Psoas muscle (tissue), 7 donors: ENCODE measurements at regions not wholly inside any gene's neighbourhood (a gene's known extent, or its start where the extent isn't known, plus 50 kb on each side); places are given as distances from the start of the nearest gene placed in this dataset.

Experiments
- ATAC-seq, 4 donors: fragments of 200-7000 bp; cut with Tn5 transposase; one replicate each; pipeline ENCODE4 v1.9.1; 2020; ENCODE audit warnings: moderate library complexity in 3 of 4, mild to moderate bottlenecking in 2 of 4
- DNase-seq, 2 donors: peaks; one replicate each; pipeline ENCODE4 v3.0.0-alpha.2; 2020
- H3K27ac ChIP-seq: fragments of 200-600 bp; one replicate; pipeline ENCODE4 v1.8.0; 2022
- H3K27me3 ChIP-seq, 3 donors: fragments of 200-600 bp in 1 of 3; one replicate each; pipeline versions ENCODE4 v1.6.1 to v1.8.0; 2013 to 2022; ENCODE audit warnings: low read length in 2 of 3, mild to moderate bottlenecking in 2 of 3, moderate library complexity in 1 of 3; ENCODE audit not compliant: insufficient read depth in 3 of 3
- H3K36me3 ChIP-seq, 2 donors: fragments of 200-600 bp in 1 of 2; one replicate each; pipeline versions ENCODE4 v1.6.1 to v1.8.0; 2013 to 2022; ENCODE audit warnings: low read depth in 1 of 2, mild to moderate bottlenecking in 1 of 2, moderate library complexity in 1 of 2; ENCODE audit not compliant: insufficient read depth in 1 of 2
- H3K4me1 ChIP-seq: fragments of 200-600 bp; one replicate; pipeline ENCODE4 v1.8.0; 2022
- H3K4me3 ChIP-seq: fragments of 200-600 bp; one replicate; pipeline ENCODE4 v1.8.0; 2022; ENCODE audit warnings: mild to moderate bottlenecking
- H3K9me3 ChIP-seq: fragments of 200-600 bp; one replicate; pipeline ENCODE4 v1.8.0; 2022
- WGBS, 3 donors: extraction: QIAGEN DNeasy Blood & Tissue Kit; methylation state at CpG; one replicate each; pipeline versions ENCODE4 v1.1.6 to v1.1.7; 2013; 5-methylcytosine and 5-hydroxymethylcytosine counted together
- intact Hi-C, 2 donors: fragments of 100-400 bp; cut with DNase I; formaldehyde crosslinking; loops; one replicate each; pipeline versions ENCODE4 v1.11.0 to v1.14.2; 2022
- TF ChIP-seq, protein P1 (sequence below): fragments of 200-600 bp; IDR thresholded peaks from one replicate; pipeline ENCODE4 v1.8.0; 2022; ENCODE audit warnings: antibody characterized with exemption
- donor health status: healthy with polysubstance abuse.
- donor health status: DM: no; HTN: no; CAD: no; lungs with moderate emphysema.
- donor health status: Bipolar disorder and iron deficiency.
- donor health status: healthy.
- donor health status: DM: yes; HTN: yes; CAD: no.
- donor health status: DM: no; HTN: no; CAD: no.
- donor health status: DM: yes; HTN: yes; CAD: no.

DNA sequence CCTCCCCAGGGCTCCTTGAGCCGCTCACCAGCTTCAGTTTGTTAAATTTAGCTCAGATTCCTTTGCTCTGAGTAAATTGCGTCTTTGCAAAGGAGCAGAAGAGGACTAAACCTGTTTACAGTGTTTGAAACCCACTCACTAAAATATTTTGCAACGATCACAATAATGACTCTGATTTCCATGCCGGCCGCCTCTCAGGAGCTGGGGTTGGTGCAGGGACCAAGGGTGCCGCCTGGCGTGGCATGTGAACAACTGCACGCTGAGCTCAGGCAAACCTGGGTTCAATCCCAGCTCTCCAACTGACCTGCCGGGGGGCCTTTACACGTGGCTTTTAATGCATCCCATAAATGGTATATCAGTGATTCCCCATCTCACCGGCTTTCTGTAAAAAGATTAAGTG is 68.7 kb upstream of the CACNA1A start:
- Histone ChIP-seq H3K4me1 (no peaks in the 10 kb centered on the region), H3K36me3 (no peaks in the 10 kb centered on the region), H3K4me3 (no peak overlapping the region), H3K27me3 (peaks cover 0 to 4% (median 0%) of the 10 kb centered on the region in 3 donors), H3K9me3 (peaks cover 25% of the 10 kb centered on the region), H3K27ac (no peak overlapping the region)
- intact Hi-C loops, result no loop called here
- 38 to 43% (median 42%) methylated on average over 11 of the region's 11 CpGs for WGBS, 3 donors
- TF ChIP-seq, protein P1, sequence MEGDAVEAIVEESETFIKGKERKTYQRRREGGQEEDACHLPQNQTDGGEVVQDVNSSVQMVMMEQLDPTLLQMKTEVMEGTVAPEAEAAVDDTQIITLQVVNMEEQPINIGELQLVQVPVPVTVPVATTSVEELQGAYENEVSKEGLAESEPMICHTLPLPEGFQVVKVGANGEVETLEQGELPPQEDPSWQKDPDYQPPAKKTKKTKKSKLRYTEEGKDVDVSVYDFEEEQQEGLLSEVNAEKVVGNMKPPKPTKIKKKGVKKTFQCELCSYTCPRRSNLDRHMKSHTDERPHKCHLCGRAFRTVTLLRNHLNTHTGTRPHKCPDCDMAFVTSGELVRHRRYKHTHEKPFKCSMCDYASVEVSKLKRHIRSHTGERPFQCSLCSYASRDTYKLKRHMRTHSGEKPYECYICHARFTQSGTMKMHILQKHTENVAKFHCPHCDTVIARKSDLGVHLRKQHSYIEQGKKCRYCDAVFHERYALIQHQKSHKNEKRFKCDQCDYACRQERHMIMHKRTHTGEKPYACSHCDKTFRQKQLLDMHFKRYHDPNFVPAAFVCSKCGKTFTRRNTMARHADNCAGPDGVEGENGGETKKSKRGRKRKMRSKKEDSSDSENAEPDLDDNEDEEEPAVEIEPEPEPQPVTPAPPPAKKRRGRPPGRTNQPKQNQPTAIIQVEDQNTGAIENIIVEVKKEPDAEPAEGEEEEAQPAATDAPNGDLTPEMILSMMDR, result no peak
- DNase-seq (no peak), ATAC-seq (no peak)

GRCh38 chr19:13573056-13573667 is 66.9 kb upstream of the CACNA1A start:
- peaks cover 0 to 4% (median 0%) of the 10 kb centered on the region in 3 donors for H3K27me3 ChIP-seq
- intact Hi-C loops, result no loop called here
- H3K4me3 ChIP-seq, result no peak overlapping the region
- TF ChIP-seq, protein P1, result no peak
- no peaks in the 10 kb centered on the region for H3K4me1 ChIP-seq
- no peaks in the 10 kb centered on the region for H3K36me3 ChIP-seq
- no peak for ATAC-seq
- H3K9me3 ChIP-seq, result peaks cover 17% of the 10 kb centered on the region
- 31 to 36% (median 31%) methylated on average over 13 of the region's 13 CpGs for WGBS, 3 donors
- no peak for DNase-seq
- H3K27ac ChIP-seq, result no peak overlapping the region

DNA sequence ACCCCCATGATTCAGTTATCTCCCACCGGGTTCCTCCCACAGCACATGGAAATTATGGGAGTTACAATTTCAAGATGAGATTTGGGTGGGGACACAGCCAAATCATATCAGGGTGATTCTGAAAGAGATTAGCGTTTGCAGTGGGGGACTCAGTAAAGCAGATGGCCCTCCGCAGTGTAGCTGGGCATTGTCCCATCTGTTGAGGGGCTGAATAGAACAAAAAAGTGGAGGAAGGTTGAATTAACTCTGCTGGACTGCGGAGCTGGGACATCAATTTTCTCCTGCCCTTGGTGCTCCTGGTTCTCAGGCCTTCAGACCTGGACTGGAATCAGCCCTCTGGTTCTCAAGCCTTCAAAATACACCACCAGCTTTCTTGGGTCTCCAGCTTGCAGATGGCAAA is 55.2 kb upstream of the CACNA1A start:
- Histone ChIP-seq H3K4me3 (no peak overlapping the region), H3K27ac (no peak overlapping the region), H3K27me3 (no peaks in the 10 kb centered on the region), H3K36me3 (no peaks in the 10 kb centered on the region), H3K9me3 (no peaks in the 10 kb centered on the region), H3K4me1 (no peaks in the 10 kb centered on the region)
- WGBS, 3 donors, result 80 to 84% (median 81%) methylated on average over 4 of the region's 4 CpGs
- ATAC-seq, result no peak
- DNase-seq, result no peak
- TF ChIP-seq, protein P1, result no peak
- intact Hi-C loops, result no loop called here

DNA sequence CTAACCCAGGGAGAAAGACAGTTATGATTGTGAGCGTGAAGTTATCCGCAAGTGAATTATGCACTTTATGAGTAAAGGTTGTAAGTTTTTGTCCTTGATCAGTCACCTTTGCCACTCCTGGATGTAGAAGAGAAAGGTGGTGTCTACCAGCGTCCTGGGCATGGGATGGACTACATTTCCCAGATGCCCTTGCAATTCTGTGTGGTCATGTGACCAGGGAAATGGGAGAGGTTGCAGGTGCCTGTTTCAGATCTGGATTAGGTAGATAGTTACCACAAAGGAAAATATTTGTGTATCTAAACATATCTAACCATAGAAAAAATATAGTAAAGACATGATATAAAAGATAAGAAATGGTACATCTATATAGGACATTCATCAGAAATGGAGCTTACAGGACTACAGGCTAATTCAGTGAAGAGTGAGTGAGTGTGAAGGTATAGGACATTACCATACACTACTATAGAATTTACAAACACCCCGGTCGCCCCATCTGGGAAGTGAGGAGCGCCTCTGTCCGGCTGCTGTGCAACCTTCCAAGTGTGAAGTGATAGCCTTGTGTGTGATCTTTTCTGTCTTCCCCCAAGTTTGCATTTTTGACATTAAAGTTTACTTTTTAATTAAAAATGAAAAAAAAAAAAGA is 51.6 kb upstream of the CACNA1A start:
- TF ChIP-seq, protein P1, result no peak
- intact Hi-C loops, result no loop called here
- Histone ChIP-seq H3K27ac (no peak overlapping the region), H3K4me3 (no peak overlapping the region), H3K27me3 (peaks cover 3 to 11% (median 5%) of the 10 kb centered on the region in 3 donors), H3K36me3 (no peaks in the 10 kb centered on the region), H3K4me1 (no peaks in the 10 kb centered on the region), H3K9me3 (no peaks in the 10 kb centered on the region)
- no peak for ATAC-seq
- WGBS, 3 donors, result 42 to 48% (median 43%) methylated on average over 7 of the region's 7 CpGs
- DNase-seq, result no peak
